GM12872 (cell line): ENCODE measurements at regions not wholly inside any gene's neighbourhood (a gene's known extent, or its start where the extent isn't known, plus 50 kb on each side); places are given as distances from the start of the nearest gene placed in this dataset.

Experiments
- TF ChIP-seq, protein P1 (sequence below): IDR thresholded peaks from 3 replicates; pipeline ENCODE4 v1.5.1; 2011; ENCODE audit warnings: low read depth, mild to moderate bottlenecking, low read length, moderate library complexity; ENCODE audit not compliant: insufficient read depth

DNA sequence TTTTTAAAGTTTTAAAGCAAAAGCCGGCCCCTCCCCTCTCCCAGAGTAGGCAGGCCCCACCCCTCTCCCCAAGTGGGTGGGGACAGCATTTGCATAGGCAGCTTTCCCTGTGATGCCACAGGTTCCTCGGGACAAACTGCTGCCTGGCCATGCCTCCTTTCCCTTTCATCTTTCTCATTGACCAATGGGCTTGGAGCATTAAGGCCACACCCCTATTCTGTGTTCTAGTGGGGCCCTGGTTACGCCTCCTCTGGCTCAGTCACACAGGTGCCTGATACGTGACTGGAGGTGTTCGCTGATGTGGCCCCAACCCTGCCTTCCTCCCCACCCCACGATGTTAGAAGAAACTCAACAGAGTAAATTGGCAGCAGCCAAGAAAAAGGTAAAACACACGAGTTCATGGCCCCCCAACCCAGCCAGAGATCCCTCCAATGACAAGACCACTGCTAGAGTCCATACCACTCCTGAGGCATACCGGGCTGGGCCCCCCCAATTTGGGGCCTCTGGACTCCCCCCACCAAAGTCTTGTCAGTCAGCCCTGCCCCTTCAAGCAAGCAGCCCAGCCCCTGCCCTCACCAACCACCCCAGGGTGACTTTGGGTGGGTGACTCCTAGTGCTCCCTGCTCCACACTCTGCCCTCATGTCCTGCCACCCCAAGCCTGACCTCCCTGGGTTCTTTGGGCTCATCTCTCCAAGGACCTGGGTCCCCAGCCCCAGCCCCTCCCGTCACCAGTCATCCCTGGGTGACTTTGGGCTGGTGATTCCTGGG is 62.8 kb upstream of the CSPG4 start:
- TF ChIP-seq, protein P1, sequence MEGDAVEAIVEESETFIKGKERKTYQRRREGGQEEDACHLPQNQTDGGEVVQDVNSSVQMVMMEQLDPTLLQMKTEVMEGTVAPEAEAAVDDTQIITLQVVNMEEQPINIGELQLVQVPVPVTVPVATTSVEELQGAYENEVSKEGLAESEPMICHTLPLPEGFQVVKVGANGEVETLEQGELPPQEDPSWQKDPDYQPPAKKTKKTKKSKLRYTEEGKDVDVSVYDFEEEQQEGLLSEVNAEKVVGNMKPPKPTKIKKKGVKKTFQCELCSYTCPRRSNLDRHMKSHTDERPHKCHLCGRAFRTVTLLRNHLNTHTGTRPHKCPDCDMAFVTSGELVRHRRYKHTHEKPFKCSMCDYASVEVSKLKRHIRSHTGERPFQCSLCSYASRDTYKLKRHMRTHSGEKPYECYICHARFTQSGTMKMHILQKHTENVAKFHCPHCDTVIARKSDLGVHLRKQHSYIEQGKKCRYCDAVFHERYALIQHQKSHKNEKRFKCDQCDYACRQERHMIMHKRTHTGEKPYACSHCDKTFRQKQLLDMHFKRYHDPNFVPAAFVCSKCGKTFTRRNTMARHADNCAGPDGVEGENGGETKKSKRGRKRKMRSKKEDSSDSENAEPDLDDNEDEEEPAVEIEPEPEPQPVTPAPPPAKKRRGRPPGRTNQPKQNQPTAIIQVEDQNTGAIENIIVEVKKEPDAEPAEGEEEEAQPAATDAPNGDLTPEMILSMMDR, result no peak

DNA sequence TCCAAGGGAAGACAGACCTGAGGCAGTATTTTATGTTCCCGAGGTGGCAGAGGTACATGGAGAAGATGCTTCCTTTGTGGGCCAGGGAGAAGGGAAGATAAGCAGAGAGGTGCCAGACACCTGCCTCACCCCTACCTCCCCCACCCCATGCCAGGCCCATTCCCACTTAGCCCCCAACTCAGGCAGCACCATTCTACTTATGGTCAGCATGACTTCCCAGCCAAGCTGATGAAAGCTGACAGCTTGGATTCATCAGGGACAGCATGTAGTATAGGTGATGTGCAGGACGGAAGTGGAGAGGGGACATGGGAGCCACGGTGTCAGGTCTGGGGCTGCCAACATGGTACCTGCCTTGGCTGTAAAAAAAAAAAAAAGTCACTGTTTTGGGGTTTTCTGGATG is 57.5 kb upstream of the CSPG4 start:
- TF ChIP-seq, protein P1, result no peak

DNA sequence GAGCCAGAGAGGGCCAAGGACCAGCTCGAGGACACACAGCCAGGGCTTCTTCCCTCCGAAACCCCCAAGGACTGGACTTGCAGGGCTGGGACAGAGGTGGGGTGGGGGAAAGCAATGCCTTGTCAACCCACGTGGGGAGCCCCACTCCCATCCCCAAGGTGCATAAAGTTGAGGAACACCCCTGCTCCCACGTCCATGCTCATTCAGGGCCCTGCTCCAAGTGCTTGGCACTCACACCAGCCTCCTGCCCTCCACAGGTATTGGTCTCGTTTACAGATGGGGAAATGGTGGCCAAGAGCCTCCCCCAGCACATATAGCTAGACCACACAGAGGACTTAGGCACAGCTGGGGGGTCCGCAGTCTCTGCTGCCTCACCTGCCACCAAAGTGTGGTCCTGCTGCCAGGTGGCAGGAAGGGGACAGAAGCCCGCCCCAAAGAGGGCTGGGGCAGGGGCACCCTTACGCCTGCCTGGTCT is 50.5 kb upstream of the CSPG4 start:
- TF ChIP-seq, protein P1, result no peak
